H1 (cell line): ENCODE measurements at regions not wholly inside any gene's neighbourhood (a gene's known extent, or its start where the extent isn't known, plus 50 kb on each side); places are given as distances from the start of the nearest gene placed in this dataset.

Experiments
- HDAC6 ChIP-seq: IDR thresholded peaks from one replicate; pipeline ENCODE4 v1.7.1; 2012; ENCODE audit warnings: low read depth, mild to moderate bottlenecking, inconsistent platforms, low read length, moderate library complexity
- NRF1 ChIP-seq: IDR thresholded peaks from 2 replicates; pipeline ENCODE4 v1.6.1; 2011; ENCODE audit warnings: mild to moderate bottlenecking, low read depth, low read length, improper control_type of control experiment
- POLR2A ChIP-seq, 2 experiments: IDR thresholded peaks; 1 replicate in 1 of 2; 2 replicates in 1 of 2; pipeline ENCODE4 v1.6.1; 2011; ENCODE audit warnings: low read depth in 2 of 2, low read length in 2 of 2, mild to moderate bottlenecking in 2 of 2; ENCODE audit errors: control extremely low read depth in 1 of 2
- RAD21 ChIP-seq, 2 experiments: IDR thresholded peaks in 1 of 2; conservative IDR thresholded peaks in 1 of 2; 2 replicates each; pipeline ENCODE4 v1.6.1; 2011; ENCODE audit warnings: low read depth in 2 of 2, low read length in 2 of 2, improper control_type of control experiment in 1 of 2, inconsistent platforms in 1 of 2, mild to moderate bottlenecking in 1 of 2, moderate library complexity in 1 of 2
- RXRA ChIP-seq: IDR thresholded peaks from 2 replicates; pipeline ENCODE4 v1.6.1; 2011; ENCODE audit warnings: low read depth, mild to moderate bottlenecking, low read length, moderate library complexity; ENCODE audit not compliant: insufficient read depth
- SAP30 ChIP-seq: fragments of 300-600 bp; sonication (generic); IDR thresholded peaks from 2 replicates; pipeline ENCODE4 v1.7.1; 2012; ENCODE audit warnings: low read length, moderate library complexity, mild to moderate bottlenecking, inconsistent platforms; ENCODE audit not compliant: insufficient read depth, insufficient replicate concordance
- SP4 ChIP-seq: IDR thresholded peaks from 2 replicates; pipeline ENCODE4 v1.6.1; 2012; ENCODE audit warnings: low read length, inconsistent platforms
- TCF12 ChIP-seq: IDR thresholded peaks from 2 replicates; pipeline ENCODE4 v1.6.1; 2011; ENCODE audit warnings: low read depth, mild to moderate bottlenecking, low read length
- YY1 ChIP-seq: IDR thresholded peaks from 2 replicates; pipeline ENCODE4 v1.6.1; 2011; ENCODE audit warnings: low read depth, mild to moderate bottlenecking, low read length
- TF ChIP-seq, protein P1 (sequence below): fragments of 300-600 bp; sonication (generic); IDR thresholded peaks from 2 replicates; pipeline ENCODE4 v1.7.1; 2012; ENCODE audit warnings: low read length, moderate library complexity, mild to moderate bottlenecking, inconsistent platforms; ENCODE audit not compliant: insufficient replicate concordance
- TF ChIP-seq, protein P2 (sequence below): IDR thresholded peaks from 2 replicates; pipeline ENCODE4 v1.6.1; 2011; ENCODE audit warnings: low read length, improper control_type of control experiment

DNA sequence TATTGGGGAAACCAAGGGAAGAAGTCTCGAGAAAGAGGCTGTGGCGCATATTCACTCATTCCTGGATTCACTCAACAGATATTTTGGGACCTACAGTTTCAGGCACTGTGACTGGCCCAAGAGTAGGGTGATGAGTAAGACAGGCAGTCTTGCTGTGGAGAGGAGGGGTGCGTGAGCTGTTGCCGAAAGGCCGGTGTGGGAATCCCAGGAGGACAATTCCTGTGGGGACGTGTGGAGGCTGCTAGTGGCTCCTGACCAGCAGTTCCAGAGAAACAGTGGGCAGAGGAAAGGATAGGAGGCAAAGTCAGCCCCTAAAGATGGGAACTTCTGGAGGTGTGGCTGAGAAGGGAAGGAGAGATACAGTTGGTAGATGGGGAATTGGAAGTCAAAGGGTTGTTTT is 59.3 kb upstream of the GRB10 start (continued):
- TF ChIP-seq, protein P1, sequence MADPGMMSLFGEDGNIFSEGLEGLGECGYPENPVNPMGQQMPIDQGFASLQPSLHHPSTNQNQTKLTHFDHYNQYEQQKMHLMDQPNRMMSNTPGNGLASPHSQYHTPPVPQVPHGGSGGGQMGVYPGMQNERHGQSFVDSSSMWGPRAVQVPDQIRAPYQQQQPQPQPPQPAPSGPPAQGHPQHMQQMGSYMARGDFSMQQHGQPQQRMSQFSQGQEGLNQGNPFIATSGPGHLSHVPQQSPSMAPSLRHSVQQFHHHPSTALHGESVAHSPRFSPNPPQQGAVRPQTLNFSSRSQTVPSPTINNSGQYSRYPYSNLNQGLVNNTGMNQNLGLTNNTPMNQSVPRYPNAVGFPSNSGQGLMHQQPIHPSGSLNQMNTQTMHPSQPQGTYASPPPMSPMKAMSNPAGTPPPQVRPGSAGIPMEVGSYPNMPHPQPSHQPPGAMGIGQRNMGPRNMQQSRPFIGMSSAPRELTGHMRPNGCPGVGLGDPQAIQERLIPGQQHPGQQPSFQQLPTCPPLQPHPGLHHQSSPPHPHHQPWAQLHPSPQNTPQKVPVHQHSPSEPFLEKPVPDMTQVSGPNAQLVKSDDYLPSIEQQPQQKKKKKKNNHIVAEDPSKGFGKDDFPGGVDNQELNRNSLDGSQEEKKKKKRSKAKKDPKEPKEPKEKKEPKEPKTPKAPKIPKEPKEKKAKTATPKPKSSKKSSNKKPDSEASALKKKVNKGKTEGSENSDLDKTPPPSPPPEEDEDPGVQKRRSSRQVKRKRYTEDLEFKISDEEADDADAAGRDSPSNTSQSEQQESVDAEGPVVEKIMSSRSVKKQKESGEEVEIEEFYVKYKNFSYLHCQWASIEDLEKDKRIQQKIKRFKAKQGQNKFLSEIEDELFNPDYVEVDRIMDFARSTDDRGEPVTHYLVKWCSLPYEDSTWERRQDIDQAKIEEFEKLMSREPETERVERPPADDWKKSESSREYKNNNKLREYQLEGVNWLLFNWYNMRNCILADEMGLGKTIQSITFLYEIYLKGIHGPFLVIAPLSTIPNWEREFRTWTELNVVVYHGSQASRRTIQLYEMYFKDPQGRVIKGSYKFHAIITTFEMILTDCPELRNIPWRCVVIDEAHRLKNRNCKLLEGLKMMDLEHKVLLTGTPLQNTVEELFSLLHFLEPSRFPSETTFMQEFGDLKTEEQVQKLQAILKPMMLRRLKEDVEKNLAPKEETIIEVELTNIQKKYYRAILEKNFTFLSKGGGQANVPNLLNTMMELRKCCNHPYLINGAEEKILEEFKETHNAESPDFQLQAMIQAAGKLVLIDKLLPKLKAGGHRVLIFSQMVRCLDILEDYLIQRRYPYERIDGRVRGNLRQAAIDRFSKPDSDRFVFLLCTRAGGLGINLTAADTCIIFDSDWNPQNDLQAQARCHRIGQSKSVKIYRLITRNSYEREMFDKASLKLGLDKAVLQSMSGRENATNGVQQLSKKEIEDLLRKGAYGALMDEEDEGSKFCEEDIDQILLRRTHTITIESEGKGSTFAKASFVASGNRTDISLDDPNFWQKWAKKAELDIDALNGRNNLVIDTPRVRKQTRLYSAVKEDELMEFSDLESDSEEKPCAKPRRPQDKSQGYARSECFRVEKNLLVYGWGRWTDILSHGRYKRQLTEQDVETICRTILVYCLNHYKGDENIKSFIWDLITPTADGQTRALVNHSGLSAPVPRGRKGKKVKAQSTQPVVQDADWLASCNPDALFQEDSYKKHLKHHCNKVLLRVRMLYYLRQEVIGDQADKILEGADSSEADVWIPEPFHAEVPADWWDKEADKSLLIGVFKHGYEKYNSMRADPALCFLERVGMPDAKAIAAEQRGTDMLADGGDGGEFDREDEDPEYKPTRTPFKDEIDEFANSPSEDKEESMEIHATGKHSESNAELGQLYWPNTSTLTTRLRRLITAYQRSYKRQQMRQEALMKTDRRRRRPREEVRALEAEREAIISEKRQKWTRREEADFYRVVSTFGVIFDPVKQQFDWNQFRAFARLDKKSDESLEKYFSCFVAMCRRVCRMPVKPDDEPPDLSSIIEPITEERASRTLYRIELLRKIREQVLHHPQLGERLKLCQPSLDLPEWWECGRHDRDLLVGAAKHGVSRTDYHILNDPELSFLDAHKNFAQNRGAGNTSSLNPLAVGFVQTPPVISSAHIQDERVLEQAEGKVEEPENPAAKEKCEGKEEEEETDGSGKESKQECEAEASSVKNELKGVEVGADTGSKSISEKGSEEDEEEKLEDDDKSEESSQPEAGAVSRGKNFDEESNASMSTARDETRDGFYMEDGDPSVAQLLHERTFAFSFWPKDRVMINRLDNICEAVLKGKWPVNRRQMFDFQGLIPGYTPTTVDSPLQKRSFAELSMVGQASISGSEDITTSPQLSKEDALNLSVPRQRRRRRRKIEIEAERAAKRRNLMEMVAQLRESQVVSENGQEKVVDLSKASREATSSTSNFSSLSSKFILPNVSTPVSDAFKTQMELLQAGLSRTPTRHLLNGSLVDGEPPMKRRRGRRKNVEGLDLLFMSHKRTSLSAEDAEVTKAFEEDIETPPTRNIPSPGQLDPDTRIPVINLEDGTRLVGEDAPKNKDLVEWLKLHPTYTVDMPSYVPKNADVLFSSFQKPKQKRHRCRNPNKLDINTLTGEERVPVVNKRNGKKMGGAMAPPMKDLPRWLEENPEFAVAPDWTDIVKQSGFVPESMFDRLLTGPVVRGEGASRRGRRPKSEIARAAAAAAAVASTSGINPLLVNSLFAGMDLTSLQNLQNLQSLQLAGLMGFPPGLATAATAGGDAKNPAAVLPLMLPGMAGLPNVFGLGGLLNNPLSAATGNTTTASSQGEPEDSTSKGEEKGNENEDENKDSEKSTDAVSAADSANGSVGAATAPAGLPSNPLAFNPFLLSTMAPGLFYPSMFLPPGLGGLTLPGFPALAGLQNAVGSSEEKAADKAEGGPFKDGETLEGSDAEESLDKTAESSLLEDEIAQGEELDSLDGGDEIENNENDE, result no peak
- TF ChIP-seq RAD21 (IDR thresholded peaks at IDR 0.05 in 1 of 2, conservative IDR thresholded peaks at IDR 0.05 in 1 of 2; ENCODE audit: low read depth in 2 of 2, low read length in 2 of 2), result no peak
- no peak for TF ChIP-seq HDAC6
- no peak for TF ChIP-seq SAP30
- TF ChIP-seq, protein P2, sequence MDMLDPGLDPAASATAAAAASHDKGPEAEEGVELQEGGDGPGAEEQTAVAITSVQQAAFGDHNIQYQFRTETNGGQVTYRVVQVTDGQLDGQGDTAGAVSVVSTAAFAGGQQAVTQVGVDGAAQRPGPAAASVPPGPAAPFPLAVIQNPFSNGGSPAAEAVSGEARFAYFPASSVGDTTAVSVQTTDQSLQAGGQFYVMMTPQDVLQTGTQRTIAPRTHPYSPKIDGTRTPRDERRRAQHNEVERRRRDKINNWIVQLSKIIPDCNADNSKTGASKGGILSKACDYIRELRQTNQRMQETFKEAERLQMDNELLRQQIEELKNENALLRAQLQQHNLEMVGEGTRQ, result no peak
- no peak for TF ChIP-seq POLR2A (IDR thresholded peaks at IDR 0.05; ENCODE audit: control extremely low read depth in 1 of 2, low read depth in 2 of 2, low read length in 2 of 2)
- no peak for TF ChIP-seq TCF12
- no peak for TF ChIP-seq SP4
- no peak for TF ChIP-seq YY1
- no peak for TF ChIP-seq RXRA
- no peak for TF ChIP-seq NRF1
